IMR-90 (cell line): ENCODE measurements at regions not wholly inside any gene's neighbourhood (a gene's known extent, or its start where the extent isn't known, plus 50 kb on each side); places are given as distances from the start of the nearest gene placed in this dataset.

ENCODE experiments used
- ATAC-seq: fragments of 200-7000 bp; cut with Tn5 transposase; 2 replicates; pipeline ENCODE4 v1.9.1; 2020; ENCODE audit warnings: low read depth, mild to moderate bottlenecking, moderate library complexity
- BruUV-seq: library from RNA; stranded (reverse); fragments of 400-500 nt; replicated peaks from 2 replicates; lab custom pipeline; 2021; lab: Mats Ljungman, UMichigan
- CTCF ChIA-PET: fragments of 300-600 bp; formaldehyde crosslinking; extraction: SDS; loops from one replicate; lab custom pipeline; 2021; ENCODE audit warnings: antibody characterized with exemption; lab: Yijun Ruan, JAX
- POLR2A ChIA-PET: fragments of 300-600 bp; sonication (Branson Sonifier 250); formaldehyde crosslinking; loops from one replicate; lab custom pipeline; 2022; ENCODE audit warnings: antibody characterized with exemption; ENCODE audit not compliant: unreplicated experiment; lab: Charles Lee
- DNase-seq: peaks from one replicate; pipeline ENCODE4 v3.0.0; 2013
- H2AFZ ChIP-seq: replicated peaks from 2 replicates; pipeline ENCODE3; 2013; ENCODE audit warnings: low read length, mild to moderate bottlenecking; ENCODE audit not compliant: poor library complexity
- H2AK5ac ChIP-seq: 2 replicates; pipeline ENCODE4 v1.6.1; 2013; ENCODE audit warnings: low read depth, low read length, inconsistent platforms
- H2AK9ac ChIP-seq: replicated peaks from 2 replicates; pipeline ENCODE3; 2013; ENCODE audit warnings: mild to moderate bottlenecking, low read depth, low read length, moderate library complexity; ENCODE audit not compliant: poor library complexity
- H2BK120ac ChIP-seq: 2 replicates; pipeline ENCODE4 v1.6.1; 2013; ENCODE audit warnings: low read depth, low read length, inconsistent platforms
- H2BK15ac ChIP-seq: 3 replicates; pipeline ENCODE4 v1.6.1; 2013; ENCODE audit warnings: low read depth, low read length, inconsistent platforms
- H2BK20ac ChIP-seq: 2 replicates; pipeline ENCODE4 v1.6.1; 2013; ENCODE audit warnings: low read depth, mild to moderate bottlenecking, inconsistent platforms, low read length, moderate library complexity
- H2BK5ac ChIP-seq: 2 replicates; pipeline ENCODE4 v1.6.1; 2013; ENCODE audit warnings: mild to moderate bottlenecking, low read depth, low read length, inconsistent platforms; ENCODE audit not compliant: poor library complexity, severe bottlenecking
- H3K14ac ChIP-seq: replicated peaks from 2 replicates; pipeline ENCODE4 v1.6.1; 2013; ENCODE audit warnings: low read depth, low read length, inconsistent platforms
- H3K18ac ChIP-seq: 2 replicates; pipeline ENCODE4 v1.6.1; 2013; ENCODE audit warnings: low read depth, low read length, control low read depth
- H3K23ac ChIP-seq: 2 replicates; pipeline ENCODE4 v1.6.1; 2013; ENCODE audit warnings: low read depth, low read length, inconsistent platforms
- H3K27ac ChIP-seq: 2 replicates; pipeline ENCODE4 v1.5.1; 2013; ENCODE audit warnings: mild to moderate bottlenecking, control low read depth, low read length; ENCODE audit not compliant: insufficient read depth
- H3K27me3 ChIP-seq: 2 replicates; pipeline ENCODE4 v1.6.1; 2013; ENCODE audit warnings: low read length; ENCODE audit not compliant: control insufficient read depth, insufficient read depth
- H3K36me3 ChIP-seq: 2 replicates; pipeline ENCODE4 v1.6.1; 2013; ENCODE audit warnings: low read length, mixed read lengths; ENCODE audit not compliant: control insufficient read depth, insufficient read depth
- H3K4ac ChIP-seq: 2 replicates; pipeline ENCODE4 v1.6.1; 2013; ENCODE audit warnings: low read depth, low read length, inconsistent platforms
- H3K4me1 ChIP-seq: 2 replicates; pipeline ENCODE4 v1.6.1; 2013; ENCODE audit warnings: low read length, mixed read lengths; ENCODE audit not compliant: control insufficient read depth, insufficient read depth
- H3K4me2 ChIP-seq: 2 replicates; pipeline ENCODE4 v1.6.1; 2013; ENCODE audit warnings: low read depth, mild to moderate bottlenecking, control low read depth, low read length, moderate library complexity
- H3K4me3 ChIP-seq: 2 replicates; pipeline ENCODE4 v1.5.1; 2013; ENCODE audit warnings: low read depth, mild to moderate bottlenecking, control low read depth, low read length, moderate library complexity; ENCODE audit not compliant: insufficient read depth
- H3K56ac ChIP-seq: 2 replicates; pipeline ENCODE4 v1.6.1; 2013; ENCODE audit warnings: low read length, inconsistent platforms; ENCODE audit not compliant: insufficient read depth; ENCODE audit errors: extremely low read depth
- H3K79me1 ChIP-seq, 2 experiments: 2 replicates each; pipeline ENCODE4 v1.6.1; 2013; ENCODE audit warnings: low read length in 2 of 2, inconsistent platforms in 1 of 2, low read depth in 1 of 2
- H3K9ac ChIP-seq: 2 replicates; pipeline ENCODE4 v1.6.1; 2013; ENCODE audit warnings: low read depth, low read length, control low read depth
- H3K9me1 ChIP-seq: 2 replicates; pipeline ENCODE4 v1.6.1; 2013; ENCODE audit warnings: low read length, inconsistent platforms; ENCODE audit not compliant: insufficient read depth
- H3K9me3 ChIP-seq: 2 replicates; pipeline ENCODE4 v1.6.1; 2013; ENCODE audit warnings: low read length; ENCODE audit not compliant: control insufficient read depth, insufficient read depth
- H4K20me1 ChIP-seq: 2 replicates; pipeline ENCODE4 v1.6.1; 2013; ENCODE audit warnings: low read length, inconsistent platforms; ENCODE audit not compliant: insufficient read depth
- H4K5ac ChIP-seq: 2 replicates; pipeline ENCODE4 v1.6.1; 2013; ENCODE audit warnings: mild to moderate bottlenecking, low read depth, low read length, control low read depth
- H4K8ac ChIP-seq, 2 experiments: 2 replicates each; pipeline ENCODE4 v1.6.1; 2013; ENCODE audit warnings: low read depth in 2 of 2, low read length in 2 of 2, control low read depth in 1 of 2, inconsistent platforms in 1 of 2
- H4K91ac ChIP-seq: 2 replicates; pipeline ENCODE4 v1.6.1; 2013; ENCODE audit warnings: low read depth, low read length, inconsistent platforms; ENCODE audit not compliant: insufficient read depth
- CEBPB ChIP-seq: IDR thresholded peaks from 2 replicates; pipeline ENCODE4 v1.6.1; 2012; ENCODE audit warnings: low read depth, low read length, improper control_type of control experiment
- FOS ChIP-seq: fragments of 150-350 bp; IDR thresholded peaks from 2 replicates; pipeline ENCODE4 v1.6.1; 2016; ENCODE audit warnings: low read depth, low read length
- MAZ ChIP-seq: IDR thresholded peaks from 2 replicates; pipeline ENCODE4 v1.6.1; 2012; ENCODE audit warnings: low read depth, mild to moderate bottlenecking, low read length, improper control_type of control experiment, moderate library complexity, borderline replicate concordance
- WGBS, 2 experiments: methylation state at CpG; one replicate each; pipeline versions ENCODE4 v1.1.5 to v1.1.7; 2013; ENCODE audit warnings: missing lambda C conversion rate in 2 of 2; ENCODE audit not compliant: insufficient read length in 1 of 2; ENCODE audit errors: extremely low coverage in 2 of 2; 5-methylcytosine and 5-hydroxymethylcytosine counted together
- dilution Hi-C: fragments of 300-500 bp; cut with HindIII; formaldehyde crosslinking; loops from one replicate; pipeline ENCODE4 v1.14.3; 2018; ENCODE audit warnings: low sequenced_read_pairs; ENCODE audit not compliant: unreplicated experiment
- in situ Hi-C: fragments of 300-500 bp; cut with MboI; formaldehyde crosslinking; loops from 3 replicates; pipeline ENCODE4 v1.14.3; 2019; ENCODE audit warnings: low sequenced_read_pairs, inconsistent platforms, mixed read lengths
- intact Hi-C: fragments of 100-400 bp; cut with micrococcal nuclease; formaldehyde crosslinking; loops from 2 replicates; pipeline ENCODE4 v1.10.0; 2022
- TF ChIP-seq, protein P1 (sequence below): fragments of 150-350 bp; IDR thresholded peaks from 2 replicates; pipeline ENCODE4 v1.6.1; 2016; ENCODE audit warnings: low read depth, mild to moderate bottlenecking, low read length, moderate library complexity, borderline replicate concordance

DNA sequence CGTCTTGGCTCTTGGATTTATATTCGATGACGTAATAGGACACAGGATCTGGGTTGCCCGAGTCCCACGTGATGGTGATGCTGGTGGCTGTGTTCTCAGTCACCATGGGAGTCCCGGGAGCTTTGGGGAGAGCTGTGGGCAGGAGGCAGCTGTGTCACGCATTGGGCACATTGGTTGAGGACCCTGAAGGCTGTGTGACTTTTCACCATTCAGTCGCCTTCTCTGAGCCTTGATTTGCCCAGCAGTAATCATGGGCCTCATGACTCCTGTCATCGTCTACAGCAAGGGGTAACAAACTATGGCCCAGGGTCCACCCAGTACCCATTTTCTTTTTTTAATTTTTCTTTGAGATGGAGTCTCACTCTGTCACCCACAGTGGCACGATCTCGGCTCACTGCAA, 96.3 kb downstream of the PTPRS start:
- Histone ChIP-seq H3K4me3 (no peak overlapping the region), H3K14ac (no peak overlapping the region), H3K23ac (no peak overlapping the region), H3K56ac (no peak overlapping the region), H3K27ac (no peak overlapping the region), H3K18ac (no peak overlapping the region), H2AFZ (no peak overlapping the region), H3K4me1 (no peaks in the 10 kb centered on the region), H4K5ac (no peak overlapping the region), H2BK20ac (no peak overlapping the region), H2BK120ac (no peak overlapping the region), H2BK15ac (no peak overlapping the region), H2BK5ac (no peak overlapping the region), H3K4ac (no peak overlapping the region), H3K4me2 (no peak overlapping the region), H4K8ac (no peak overlapping the region), H3K9me3 (no peaks in the 10 kb centered on the region), H3K9me1 (peaks cover 6% of the 10 kb centered on the region; the same call in 1 of the 2 replicates), H4K91ac (no peak overlapping the region), H4K20me1 (no peaks in the 10 kb centered on the region), H3K9ac (no peak overlapping the region), H3K36me3 (peaks cover 32% of the 10 kb centered on the region), H2AK5ac (no peak overlapping the region), H3K27me3 (no peaks in the 10 kb centered on the region), H3K79me1 (no peaks in the 10 kb centered on the region; a peak in 1 of 4 replicates), H2AK9ac (no peak overlapping the region)
- CTCF ChIA-PET, result no interaction called here
- dilution Hi-C loops (no loop called here), intact Hi-C loops (no loop called here), in situ Hi-C loops (no loop called here)
- no TSS peak for BruUV-seq
- ATAC-seq (no peak), DNase-seq (no peak)
- POLR2A ChIA-PET, result no interaction called here
- TF ChIP-seq, protein P1, sequence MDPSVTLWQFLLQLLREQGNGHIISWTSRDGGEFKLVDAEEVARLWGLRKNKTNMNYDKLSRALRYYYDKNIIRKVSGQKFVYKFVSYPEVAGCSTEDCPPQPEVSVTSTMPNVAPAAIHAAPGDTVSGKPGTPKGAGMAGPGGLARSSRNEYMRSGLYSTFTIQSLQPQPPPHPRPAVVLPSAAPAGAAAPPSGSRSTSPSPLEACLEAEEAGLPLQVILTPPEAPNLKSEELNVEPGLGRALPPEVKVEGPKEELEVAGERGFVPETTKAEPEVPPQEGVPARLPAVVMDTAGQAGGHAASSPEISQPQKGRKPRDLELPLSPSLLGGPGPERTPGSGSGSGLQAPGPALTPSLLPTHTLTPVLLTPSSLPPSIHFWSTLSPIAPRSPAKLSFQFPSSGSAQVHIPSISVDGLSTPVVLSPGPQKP, result no peak
- peak; percentile 35; the same call in 1 of the 2 replicates for TF ChIP-seq CEBPB
- no peak for TF ChIP-seq FOS
- no peak for TF ChIP-seq MAZ
- WGBS, 2 experiments, result 93% methylated on average over 4 of the region's 11 CpGs; no CpG with 5 or more reads in 1 of the 2 experiments
